ENCODE measurements at regions not wholly inside any gene's neighbourhood (a gene's known extent, or its start where the extent isn't known, plus 50 kb on each side); places are given as distances from the start of the nearest gene placed in this dataset.

- H3K27me3 Mint-ChIP-seq (ENCODE audit: insufficient read depth), result no peaks in the 10 kb centered on the region; the same call in 1 of the 2 replicates
- H3K4me3 Mint-ChIP-seq, result no peak overlapping the region
- H3K4me1 Mint-ChIP-seq (ENCODE audit: low read depth), result peaks cover 41% of the 10 kb centered on the region
- TF ChIP-seq CTCF (IDR thresholded peaks at IDR 0.05), result peak; percentile 65
- no peaks in the 10 kb centered on the region for H3K9me3 Mint-ChIP-seq
- no peak overlapping the region for H3K27ac Mint-ChIP-seq
- no peak for DNase-seq
- H3K36me3 Mint-ChIP-seq (ENCODE audit: low read depth), result no peaks in the 10 kb centered on the region
These were observed 220.3 kb upstream of the FGGY start for GRCh38 chr1:59076612-59077011.

GRCh38 chr1:59077466-59078069 lies 219.3 kb upstream of the FGGY start:
- Mint-ChIP-seq H3K27ac (no peak overlapping the region), H3K27me3 (ENCODE audit: insufficient read depth) (no peaks in the 10 kb centered on the region; the same call in 1 of the 2 replicates), H3K4me1 (ENCODE audit: low read depth) (peaks cover 45% of the 10 kb centered on the region)

GRCh38 chr1:59078070-59078800 lies 218.7 kb upstream of the FGGY start:
- Mint-ChIP-seq H3K27me3 (ENCODE audit: insufficient read depth) (no peaks in the 10 kb centered on the region; the same call in 1 of the 2 replicates), H3K36me3 (ENCODE audit: low read depth) (no peaks in the 10 kb centered on the region), H3K9me3 (no peaks in the 10 kb centered on the region), H3K4me3 (no peak overlapping the region), H3K27ac (no peak overlapping the region), H3K4me1 (ENCODE audit: low read depth) (peaks cover 47% of the 10 kb centered on the region)
- no peak for TF ChIP-seq CTCF (IDR thresholded peaks at IDR 0.05)
- DNase-seq, result no peak

More at GRCh38 chr1:59077466-59078069, 219.3 kb upstream of the FGGY start:
- no peak overlapping the region for H3K4me3 Mint-ChIP-seq
- no peaks in the 10 kb centered on the region for H3K36me3 Mint-ChIP-seq (ENCODE audit: low read depth)
- no peaks in the 10 kb centered on the region for H3K9me3 Mint-ChIP-seq
- TF ChIP-seq CTCF (IDR thresholded peaks at IDR 0.05), result no peak
- no peak for DNase-seq

- no peak overlapping the region for H3K4me3 Mint-ChIP-seq
- no peaks in the 10 kb centered on the region for H3K9me3 Mint-ChIP-seq
- H3K27ac Mint-ChIP-seq, result no peak overlapping the region
- DNase-seq, result no peak
- no peaks in the 10 kb centered on the region; the same call in 1 of the 2 replicates for H3K27me3 Mint-ChIP-seq (ENCODE audit: insufficient read depth)
- TF ChIP-seq CTCF (IDR thresholded peaks at IDR 0.05), result no peak
- H3K4me1 Mint-ChIP-seq (ENCODE audit: low read depth), result peaks cover 49% of the 10 kb centered on the region
- H3K36me3 Mint-ChIP-seq (ENCODE audit: low read depth), result no peaks in the 10 kb centered on the region
These were observed 218.0 kb upstream of the FGGY start for GRCh38 chr1:59078866-59079265.

GRCh38 chr1:59079434-59080140 lies 217.3 kb upstream of the FGGY start:
- no peaks in the 10 kb centered on the region for H3K9me3 Mint-ChIP-seq
- no peaks in the 10 kb centered on the region for H3K36me3 Mint-ChIP-seq (ENCODE audit: low read depth)
- peak overlapping the region; percentile 9; the same call in 1 of the 2 replicates for H3K27ac Mint-ChIP-seq

More at GRCh38 chr1:59079434-59080140, 217.3 kb upstream of the FGGY start:
- no peak for DNase-seq
- no peaks in the 10 kb centered on the region; the same call in 1 of the 2 replicates for H3K27me3 Mint-ChIP-seq (ENCODE audit: insufficient read depth)
- H3K4me1 Mint-ChIP-seq (ENCODE audit: low read depth), result peaks cover 56% of the 10 kb centered on the region
- H3K4me3 Mint-ChIP-seq, result no peak overlapping the region
- no peak for TF ChIP-seq CTCF (IDR thresholded peaks at IDR 0.05)

Data from HFFc6 (cell line).